Pancreas (tissue), 10 donors: ENCODE measurements at regions not wholly inside any gene's neighbourhood (a gene's known extent, or its start where the extent isn't known, plus 50 kb on each side); places are given as distances from the start of the nearest gene placed in this dataset.
"Not testable (repeated sequence)": the region's sequence is repeated elsewhere in the genome, so short reads cannot be mapped to it uniquely, and the experiment has no call there.

Source experiments
- ATAC-seq, 4 donors: fragments of 200-7000 bp; cut with Tn5 transposase; one replicate each; pipeline versions ENCODE4 v1.8.0 to v1.9.1; 2020; ENCODE audit warnings: mild to moderate bottlenecking in 4 of 4, moderate library complexity in 4 of 4
- DNase-seq, 6 donors: peaks; one replicate each; pipeline ENCODE4 v3.0.0-alpha.2; 2020
- FAIRE-seq: peaks from 2 replicates; lab custom pipeline; 2012; peaks lifted over from hg19 to GRCh38; lab: Jason Lieb, UNC
- H3K27ac ChIP-seq, 4 donors: fragments of 200-600 bp; sonication (generic); 1 replicate in 3 of 4; 2 replicates in 1 of 4; pipeline versions ENCODE4 v1.5.0 to v1.8.0; 2020
- H3K27me3 ChIP-seq, 4 donors: fragments of 200-600 bp; one replicate each; pipeline ENCODE4 v1.8.0; 2021
- H3K36me3 ChIP-seq, 3 donors: fragments of 200-600 bp; sonication (generic) in 1 of 3; one replicate each; pipeline versions ENCODE4 v1.5.0 to v1.8.0; 2020 to 2021
- H3K4me1 ChIP-seq, 3 donors: fragments of 200-600 bp; one replicate each; pipeline ENCODE4 v1.8.0; 2021
- H3K4me3 ChIP-seq, 4 donors: fragments of 200-600 bp; sonication (generic) in 2 of 4; one replicate each; pipeline versions ENCODE4 v1.5.0 to v1.8.0; 2020 to 2021
- H3K9me3 ChIP-seq, 4 donors: fragments of 200-600 bp; one replicate each; pipeline ENCODE4 v1.8.0; 2021
- CTCF ChIP-seq, 4 donors: fragments of 200-600 bp; sonication (generic) in 3 of 4; IDR thresholded peaks; one replicate each; pipeline versions ENCODE4 v1.5.0 to v1.8.0; 2021; ENCODE audit warnings: antibody characterized with exemption in 4 of 4
- WGBS, 2 donors: extraction: QIAGEN DNeasy Blood & Tissue Kit; methylation state at CpG; one replicate each; pipeline ENCODE4 v1.1.7; 2013; 5-methylcytosine and 5-hydroxymethylcytosine counted together
- intact Hi-C, 3 donors: fragments of 100-400 bp; cut with DNase I; formaldehyde crosslinking; loops; one replicate each; pipeline versions ENCODE4 v1.11.1 to v1.14.2; 2022
- donor health status: healthy with polysubstance abuse.
- donor health status: DM: no; HTN: no; CAD: no; lungs with moderate emphysema.
- donor health status: DM: no; HTN: no; CAD: no.
- donor health status: control.
- donor health status: control.
- donor health status: Bipolar disorder and iron deficiency.
- donor health status: DM: yes; HTN: yes; CAD: no.
- donor health status: DM: no; HTN: no; CAD: no.
- donor health status: DM: no; HTN: no; CAD: no.
- donor health status: DM: yes; HTN: yes; CAD: no.

- WGBS, 2 donors: 86 to 89% methylated on average over 1 of the region's 1 CpG
- DNase-seq (no peak), FAIRE-seq (no peak), ATAC-seq (no peak)
- intact Hi-C loops: no loop called here
- Histone ChIP-seq H3K4me3 (no peak overlapping the region), H3K27ac (no peak overlapping the region), H3K4me1 (no peaks in the 10 kb centered on the region), H3K36me3 (no peaks in the 10 kb centered on the region), H3K9me3 (no peaks in the 10 kb centered on the region), H3K27me3 (no peaks in the 10 kb centered on the region)
- no peak for TF ChIP-seq CTCF (IDR thresholded peaks at IDR 0.05)
These were observed 360.4 kb upstream of the AGA start for GRCh38 chr4:177802661-177803060.

GRCh38 chr4:177803151-177803550 is 360.9 kb upstream of the AGA start:
- ATAC-seq (no peak), FAIRE-seq (no peak), DNase-seq (no peak)
- Histone ChIP-seq H3K4me3 (no peak overlapping the region), H3K36me3 (no peaks in the 10 kb centered on the region), H3K27me3 (no peaks in the 10 kb centered on the region), H3K4me1 (no peaks in the 10 kb centered on the region), H3K9me3 (no peaks in the 10 kb centered on the region), H3K27ac (no peak overlapping the region)
- TF ChIP-seq CTCF (IDR thresholded peaks at IDR 0.05): no peak
- 56 to 62% methylated on average over 3 of the region's 3 CpGs for WGBS, 2 donors
- intact Hi-C loops: no loop called here

GRCh38 chr4:177809791-177810190 is 367.6 kb upstream of the AGA start:
- 73 to 77% methylated on average over 3 of the region's 3 CpGs for WGBS, 2 donors
- H3K4me3 ChIP-seq: no peak overlapping the region

GRCh38 chr4:177810220-177810619 is 368.0 kb upstream of the AGA start:
- FAIRE-seq (no peak), DNase-seq (no peak), ATAC-seq (no peak)
- no peak for TF ChIP-seq CTCF (IDR thresholded peaks at IDR 0.05)
- no peak overlapping the region for H3K4me3 ChIP-seq
- no peak overlapping the region for H3K27ac ChIP-seq
- no peaks in the 10 kb centered on the region for H3K9me3 ChIP-seq
- H3K36me3 ChIP-seq: no peaks in the 10 kb centered on the region
- 69% methylated on average over 4 of the region's 4 CpGs for WGBS, 2 donors
- H3K27me3 ChIP-seq: no peaks in the 10 kb centered on the region
- intact Hi-C loops: no loop called here
- H3K4me1 ChIP-seq: no peaks in the 10 kb centered on the region

More at GRCh38 chr4:177809791-177810190, 367.6 kb upstream of the AGA start:
- intact Hi-C loops: no loop called here
- ATAC-seq (no peak), DNase-seq (no peak), FAIRE-seq (no peak)
- Histone ChIP-seq H3K9me3 (no peaks in the 10 kb centered on the region), H3K36me3 (no peaks in the 10 kb centered on the region), H3K27ac (no peak overlapping the region), H3K27me3 (no peaks in the 10 kb centered on the region), H3K4me1 (no peaks in the 10 kb centered on the region)
- no peak for TF ChIP-seq CTCF (IDR thresholded peaks at IDR 0.05)

GRCh38 chr4:177818392-177818791 is 376.2 kb upstream of the AGA start:
- intact Hi-C loops, H3K4me3 ChIP-seq, H3K9me3 ChIP-seq, FAIRE-seq, H3K4me1 ChIP-seq, DNase-seq, H3K27me3 ChIP-seq, H3K36me3 ChIP-seq, ATAC-seq, H3K27ac ChIP-seq: not testable (repeated sequence)
- 95 to 96% methylated on average over 4 of the region's 4 CpGs for WGBS, 2 donors

- TF ChIP-seq CTCF (IDR thresholded peaks at IDR 0.05): no peak
- FAIRE-seq: no peak
- Histone ChIP-seq H3K27ac (no peak overlapping the region), H3K27me3 (no peaks in the 10 kb centered on the region), H3K4me1 (no peaks in the 10 kb centered on the region), H3K36me3 (no peaks in the 10 kb centered on the region), H3K9me3 (no peaks in the 10 kb centered on the region), H3K4me3 (no peak overlapping the region)
- DNase-seq: no peak
- no peak for ATAC-seq
- intact Hi-C loops: no loop called here
- WGBS, 2 donors: 14 to 15% methylated on average over 1 of the region's 1 CpG
These were observed 384.7 kb upstream of the AGA start for GRCh38 chr4:177826973-177827372.
